IMR-90 (cell line): ENCODE measurements at regions not wholly inside any gene's neighbourhood (a gene's known extent, or its start where the extent isn't known, plus 50 kb on each side); places are given as distances from the start of the nearest gene placed in this dataset.

Experiments used
- ATAC-seq: fragments of 200-7000 bp; cut with Tn5 transposase; 2 replicates; pipeline ENCODE4 v1.9.1; 2020; ENCODE audit warnings: low read depth, mild to moderate bottlenecking, moderate library complexity
- BruUV-seq: library from RNA; stranded (reverse); fragments of 400-500 nt; replicated peaks from 2 replicates; lab custom pipeline; 2021; lab: Mats Ljungman, UMichigan
- CTCF ChIA-PET: fragments of 300-600 bp; formaldehyde crosslinking; extraction: SDS; loops from one replicate; lab custom pipeline; 2021; ENCODE audit warnings: antibody characterized with exemption; lab: Yijun Ruan, JAX
- POLR2A ChIA-PET: fragments of 300-600 bp; sonication (Branson Sonifier 250); formaldehyde crosslinking; loops from one replicate; lab custom pipeline; 2022; ENCODE audit warnings: antibody characterized with exemption; ENCODE audit not compliant: unreplicated experiment; lab: Charles Lee
- DNase-seq: peaks from one replicate; pipeline ENCODE4 v3.0.0; 2013
- H2AFZ ChIP-seq: replicated peaks from 2 replicates; pipeline ENCODE3; 2013; ENCODE audit warnings: low read length, mild to moderate bottlenecking; ENCODE audit not compliant: poor library complexity
- H2AK5ac ChIP-seq: 2 replicates; pipeline ENCODE4 v1.6.1; 2013; ENCODE audit warnings: low read depth, low read length, inconsistent platforms
- H2AK9ac ChIP-seq: replicated peaks from 2 replicates; pipeline ENCODE3; 2013; ENCODE audit warnings: mild to moderate bottlenecking, low read depth, low read length, moderate library complexity; ENCODE audit not compliant: poor library complexity
- H2BK120ac ChIP-seq: 2 replicates; pipeline ENCODE4 v1.6.1; 2013; ENCODE audit warnings: low read depth, low read length, inconsistent platforms
- H2BK15ac ChIP-seq: 3 replicates; pipeline ENCODE4 v1.6.1; 2013; ENCODE audit warnings: low read depth, low read length, inconsistent platforms
- H2BK20ac ChIP-seq: 2 replicates; pipeline ENCODE4 v1.6.1; 2013; ENCODE audit warnings: low read depth, mild to moderate bottlenecking, inconsistent platforms, low read length, moderate library complexity
- H2BK5ac ChIP-seq: 2 replicates; pipeline ENCODE4 v1.6.1; 2013; ENCODE audit warnings: mild to moderate bottlenecking, low read depth, low read length, inconsistent platforms; ENCODE audit not compliant: poor library complexity, severe bottlenecking
- H3K14ac ChIP-seq: replicated peaks from 2 replicates; pipeline ENCODE4 v1.6.1; 2013; ENCODE audit warnings: low read depth, low read length, inconsistent platforms
- H3K18ac ChIP-seq: 2 replicates; pipeline ENCODE4 v1.6.1; 2013; ENCODE audit warnings: low read depth, low read length, control low read depth
- H3K23ac ChIP-seq: 2 replicates; pipeline ENCODE4 v1.6.1; 2013; ENCODE audit warnings: low read depth, low read length, inconsistent platforms
- H3K27ac ChIP-seq: 2 replicates; pipeline ENCODE4 v1.5.1; 2013; ENCODE audit warnings: mild to moderate bottlenecking, control low read depth, low read length; ENCODE audit not compliant: insufficient read depth
- H3K27me3 ChIP-seq: 2 replicates; pipeline ENCODE4 v1.6.1; 2013; ENCODE audit warnings: low read length; ENCODE audit not compliant: control insufficient read depth, insufficient read depth
- H3K36me3 ChIP-seq: 2 replicates; pipeline ENCODE4 v1.6.1; 2013; ENCODE audit warnings: low read length, mixed read lengths; ENCODE audit not compliant: control insufficient read depth, insufficient read depth
- H3K4ac ChIP-seq: 2 replicates; pipeline ENCODE4 v1.6.1; 2013; ENCODE audit warnings: low read depth, low read length, inconsistent platforms
- H3K4me1 ChIP-seq: 2 replicates; pipeline ENCODE4 v1.6.1; 2013; ENCODE audit warnings: low read length, mixed read lengths; ENCODE audit not compliant: control insufficient read depth, insufficient read depth
- H3K4me2 ChIP-seq: 2 replicates; pipeline ENCODE4 v1.6.1; 2013; ENCODE audit warnings: low read depth, mild to moderate bottlenecking, control low read depth, low read length, moderate library complexity
- H3K4me3 ChIP-seq: 2 replicates; pipeline ENCODE4 v1.5.1; 2013; ENCODE audit warnings: low read depth, mild to moderate bottlenecking, control low read depth, low read length, moderate library complexity; ENCODE audit not compliant: insufficient read depth
- H3K56ac ChIP-seq: 2 replicates; pipeline ENCODE4 v1.6.1; 2013; ENCODE audit warnings: low read length, inconsistent platforms; ENCODE audit not compliant: insufficient read depth; ENCODE audit errors: extremely low read depth
- H3K79me1 ChIP-seq, 2 experiments: 2 replicates each; pipeline ENCODE4 v1.6.1; 2013; ENCODE audit warnings: low read length in 2 of 2, inconsistent platforms in 1 of 2, low read depth in 1 of 2
- H3K9ac ChIP-seq: 2 replicates; pipeline ENCODE4 v1.6.1; 2013; ENCODE audit warnings: low read depth, low read length, control low read depth
- H3K9me1 ChIP-seq: 2 replicates; pipeline ENCODE4 v1.6.1; 2013; ENCODE audit warnings: low read length, inconsistent platforms; ENCODE audit not compliant: insufficient read depth
- H3K9me3 ChIP-seq: 2 replicates; pipeline ENCODE4 v1.6.1; 2013; ENCODE audit warnings: low read length; ENCODE audit not compliant: control insufficient read depth, insufficient read depth
- H4K20me1 ChIP-seq: 2 replicates; pipeline ENCODE4 v1.6.1; 2013; ENCODE audit warnings: low read length, inconsistent platforms; ENCODE audit not compliant: insufficient read depth
- H4K5ac ChIP-seq: 2 replicates; pipeline ENCODE4 v1.6.1; 2013; ENCODE audit warnings: mild to moderate bottlenecking, low read depth, low read length, control low read depth
- H4K8ac ChIP-seq, 2 experiments: 2 replicates each; pipeline ENCODE4 v1.6.1; 2013; ENCODE audit warnings: low read depth in 2 of 2, low read length in 2 of 2, control low read depth in 1 of 2, inconsistent platforms in 1 of 2
- H4K91ac ChIP-seq: 2 replicates; pipeline ENCODE4 v1.6.1; 2013; ENCODE audit warnings: low read depth, low read length, inconsistent platforms; ENCODE audit not compliant: insufficient read depth
- CEBPB ChIP-seq: IDR thresholded peaks from 2 replicates; pipeline ENCODE4 v1.6.1; 2012; ENCODE audit warnings: low read depth, low read length, improper control_type of control experiment
- FOS ChIP-seq: fragments of 150-350 bp; IDR thresholded peaks from 2 replicates; pipeline ENCODE4 v1.6.1; 2016; ENCODE audit warnings: low read depth, low read length
- MAFK ChIP-seq: IDR thresholded peaks from 2 replicates; pipeline ENCODE4 v1.6.1; 2012; ENCODE audit warnings: low read depth, low read length, improper control_type of control experiment
- WGBS, 2 experiments: methylation state at CpG; one replicate each; pipeline versions ENCODE4 v1.1.5 to v1.1.7; 2013; ENCODE audit warnings: missing lambda C conversion rate in 2 of 2; ENCODE audit not compliant: insufficient read length in 1 of 2; ENCODE audit errors: extremely low coverage in 2 of 2; 5-methylcytosine and 5-hydroxymethylcytosine counted together
- dilution Hi-C: fragments of 300-500 bp; cut with HindIII; formaldehyde crosslinking; loops from one replicate; pipeline ENCODE4 v1.14.3; 2018; ENCODE audit warnings: low sequenced_read_pairs; ENCODE audit not compliant: unreplicated experiment
- in situ Hi-C: fragments of 300-500 bp; cut with MboI; formaldehyde crosslinking; loops from 3 replicates; pipeline ENCODE4 v1.14.3; 2019; ENCODE audit warnings: low sequenced_read_pairs, inconsistent platforms, mixed read lengths
- intact Hi-C: fragments of 100-400 bp; cut with micrococcal nuclease; formaldehyde crosslinking; loops from 2 replicates; pipeline ENCODE4 v1.10.0; 2022

DNA sequence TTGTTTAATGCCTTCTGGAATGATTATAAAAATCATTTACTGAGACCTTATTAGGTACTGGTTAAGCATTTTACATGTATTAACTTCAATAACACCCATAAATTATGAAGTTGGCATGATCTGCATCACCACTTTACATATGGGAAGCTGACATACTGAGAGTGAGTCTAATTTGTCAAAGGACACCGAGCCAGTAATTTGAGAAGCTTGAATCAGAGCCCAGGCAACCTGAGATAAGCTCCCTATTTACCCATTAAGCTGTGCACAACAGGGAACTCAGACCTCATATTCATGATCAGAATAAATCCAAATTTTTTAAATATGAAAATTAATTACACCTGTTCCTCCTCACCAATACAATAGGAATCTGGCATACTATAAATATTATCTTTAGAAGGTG, 247.9 kb upstream of the EPHA5 start:
- Histone ChIP-seq H2BK20ac (no peak overlapping the region), H3K4me2 (no peak overlapping the region), H2AFZ (no peak overlapping the region), H2BK5ac (no peak overlapping the region), H3K9ac (no peak overlapping the region), H3K18ac (no peak overlapping the region), H3K27ac (no peak overlapping the region), H3K4me3 (no peak overlapping the region), H3K36me3 (no peaks in the 10 kb centered on the region), H2BK120ac (no peak overlapping the region), H3K56ac (no peak overlapping the region), H2AK5ac (no peak overlapping the region), H3K27me3 (no peaks in the 10 kb centered on the region), H3K23ac (no peak overlapping the region), H3K4ac (no peak overlapping the region), H3K79me1 (no peaks in the 10 kb centered on the region), H2BK15ac (no peak overlapping the region), H3K9me3 (peaks cover 6% of the 10 kb centered on the region), H4K8ac (no peak overlapping the region), H4K5ac (no peak overlapping the region), H4K91ac (no peak overlapping the region), H3K9me1 (no peaks in the 10 kb centered on the region), H4K20me1 (no peaks in the 10 kb centered on the region), H3K14ac (no peak overlapping the region), H3K4me1 (no peaks in the 10 kb centered on the region), H2AK9ac (no peak overlapping the region)
- no TSS peak for BruUV-seq
- no CpG with 5 or more reads among the region's 1 CpG for WGBS, 2 experiments
- TF ChIP-seq CEBPB = no peak
- TF ChIP-seq MAFK = no peak
- no peak for TF ChIP-seq FOS
- DNase-seq (no peak), ATAC-seq (no peak)
- ChIA-PET POLR2A (no interaction called here), CTCF (no interaction called here)
- intact Hi-C loops = no loop called here
- in situ Hi-C loops = no loop called here
- dilution Hi-C loops = no loop called here
